DND-41 (cell line): ENCODE measurements at regions not wholly inside any gene's neighbourhood (a gene's known extent, or its start where the extent isn't known, plus 50 kb on each side); places are given as distances from the start of the nearest gene placed in this dataset.

Source experiments
- ATAC-seq: fragments of 200-7000 bp; cut with Tn5 transposase; 3 replicates; pipeline ENCODE4 v1.9.1; 2021; ENCODE audit warnings: low read depth; ENCODE audit not compliant: insufficient read depth
- DNase-seq: peaks from one replicate; pipeline ENCODE4 v3.0.0-alpha.2; 2020
- H2AFZ ChIP-seq: 2 replicates; pipeline ENCODE4 v1.6.0; 2012; ENCODE audit warnings: low read depth, low read length
- H3K27ac ChIP-seq: 2 replicates; pipeline ENCODE4 v1.5.1; 2012; ENCODE audit warnings: low read length, inconsistent platforms
- H3K27me3 ChIP-seq: fragments of 200-600 bp; sonication (generic); 2 replicates; pipeline ENCODE4 v1.6.0; 2012; ENCODE audit warnings: low read length, mild to moderate bottlenecking, inconsistent platforms; ENCODE audit not compliant: insufficient read depth, poor library complexity
- H3K36me3 ChIP-seq: 2 replicates; pipeline ENCODE4 v1.5.1; 2012; ENCODE audit warnings: low read length, inconsistent platforms; ENCODE audit not compliant: insufficient read depth
- H3K4me1 ChIP-seq: 2 replicates; pipeline ENCODE4 v1.5.1; 2012; ENCODE audit warnings: mild to moderate bottlenecking, low read length; ENCODE audit not compliant: insufficient read depth
- H3K4me2 ChIP-seq: 2 replicates; pipeline ENCODE4 v1.6.0; 2012; ENCODE audit warnings: mild to moderate bottlenecking, moderate library complexity, low read length, inconsistent platforms; ENCODE audit not compliant: insufficient read depth
- H3K4me3 ChIP-seq, 2 experiments: fragments of 200-600 bp in 1 of 2; shearing (Covaris generic) in 1 of 2; 2 replicates each; pipeline ENCODE4 v1.5.1; 2012 to 2016; ENCODE audit warnings: inconsistent platforms in 2 of 2, low read length in 2 of 2, mild to moderate bottlenecking in 2 of 2, low read depth in 1 of 2, moderate library complexity in 1 of 2
- H3K79me2 ChIP-seq: 2 replicates; pipeline ENCODE4 v1.6.0; 2012; ENCODE audit warnings: low read length, inconsistent platforms; ENCODE audit not compliant: insufficient read depth
- H3K9ac ChIP-seq: 2 replicates; pipeline ENCODE4 v1.6.0; 2012; ENCODE audit warnings: low read depth, mild to moderate bottlenecking, inconsistent platforms, low read length, moderate library complexity
- H3K9me3 ChIP-seq: 2 replicates; pipeline ENCODE4 v1.5.1; 2012; ENCODE audit warnings: low read length, moderate library complexity, mild to moderate bottlenecking, inconsistent platforms; ENCODE audit not compliant: insufficient read depth, severe bottlenecking
- H4K20me1 ChIP-seq: 2 replicates; pipeline ENCODE4 v1.6.0; 2012; ENCODE audit warnings: low read length; ENCODE audit not compliant: insufficient read depth
- EZH2 ChIP-seq: IDR thresholded peaks from 3 replicates; pipeline ENCODE4 v1.6.1; 2012; ENCODE audit warnings: borderline replicate concordance, low read depth, mild to moderate bottlenecking, moderate library complexity, low read length, inconsistent platforms; ENCODE audit not compliant: severe bottlenecking
- TF ChIP-seq, protein P1 (sequence below): IDR thresholded peaks from 2 replicates; pipeline ENCODE4 v1.5.1; 2012; ENCODE audit warnings: borderline replicate concordance, low read length, moderate library complexity, mild to moderate bottlenecking; ENCODE audit not compliant: poor library complexity, severe bottlenecking; ENCODE audit errors: extremely low read depth

DNA sequence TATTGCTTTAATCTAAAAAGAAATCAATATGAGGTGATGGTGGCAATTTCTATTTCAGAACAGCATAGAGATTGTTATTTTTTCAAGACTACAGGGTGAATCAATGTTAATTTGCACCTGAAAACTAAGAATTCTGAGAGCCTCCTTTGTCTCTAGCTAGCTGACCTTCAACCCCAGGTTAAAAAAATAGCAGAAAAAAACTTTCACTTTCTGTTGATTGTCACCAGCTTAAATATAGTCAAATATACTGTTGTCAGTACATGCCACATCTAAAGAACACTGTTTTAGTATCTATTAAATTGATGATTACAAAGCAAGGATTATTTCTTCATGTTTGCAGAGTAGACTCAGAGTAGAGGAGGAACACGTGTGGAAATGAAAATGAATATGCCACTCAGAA is 1371.4 kb downstream of the MAT2B start:
- no peak overlapping the region for H3K4me3 ChIP-seq

DNA sequence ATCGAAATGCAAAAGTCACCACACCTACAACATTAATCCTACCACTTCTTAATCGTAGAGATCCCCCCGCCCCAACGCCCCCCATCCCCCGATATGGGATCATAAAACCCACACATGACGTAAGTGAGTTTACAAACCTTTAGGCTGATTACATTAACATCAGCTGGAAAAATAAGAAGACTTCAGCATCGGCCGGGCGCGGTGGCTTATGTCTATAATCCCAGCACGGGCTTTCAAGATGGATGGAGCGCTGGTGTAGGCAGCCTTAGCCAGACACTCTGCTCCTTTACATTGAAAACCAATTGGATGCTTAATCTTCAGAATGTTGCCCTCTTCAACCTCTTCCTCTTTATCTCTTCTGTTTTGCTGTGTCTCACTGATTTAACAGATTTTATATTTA is 1376.0 kb downstream of the MAT2B start:
- Histone ChIP-seq H3K27me3 (no peaks in the 10 kb centered on the region), H3K27ac (no peak overlapping the region), H2AFZ (no peak overlapping the region), H3K9ac (no peak overlapping the region), H4K20me1 (no peaks in the 10 kb centered on the region), H3K4me1 (no peaks in the 10 kb centered on the region), H3K4me2 (no peak overlapping the region), H3K9me3 (no peaks in the 10 kb centered on the region), H3K4me3 (no peak overlapping the region), H3K36me3 (no peaks in the 10 kb centered on the region), H3K79me2 (no peaks in the 10 kb centered on the region)
- no peak for TF ChIP-seq EZH2
- TF ChIP-seq, protein P1, sequence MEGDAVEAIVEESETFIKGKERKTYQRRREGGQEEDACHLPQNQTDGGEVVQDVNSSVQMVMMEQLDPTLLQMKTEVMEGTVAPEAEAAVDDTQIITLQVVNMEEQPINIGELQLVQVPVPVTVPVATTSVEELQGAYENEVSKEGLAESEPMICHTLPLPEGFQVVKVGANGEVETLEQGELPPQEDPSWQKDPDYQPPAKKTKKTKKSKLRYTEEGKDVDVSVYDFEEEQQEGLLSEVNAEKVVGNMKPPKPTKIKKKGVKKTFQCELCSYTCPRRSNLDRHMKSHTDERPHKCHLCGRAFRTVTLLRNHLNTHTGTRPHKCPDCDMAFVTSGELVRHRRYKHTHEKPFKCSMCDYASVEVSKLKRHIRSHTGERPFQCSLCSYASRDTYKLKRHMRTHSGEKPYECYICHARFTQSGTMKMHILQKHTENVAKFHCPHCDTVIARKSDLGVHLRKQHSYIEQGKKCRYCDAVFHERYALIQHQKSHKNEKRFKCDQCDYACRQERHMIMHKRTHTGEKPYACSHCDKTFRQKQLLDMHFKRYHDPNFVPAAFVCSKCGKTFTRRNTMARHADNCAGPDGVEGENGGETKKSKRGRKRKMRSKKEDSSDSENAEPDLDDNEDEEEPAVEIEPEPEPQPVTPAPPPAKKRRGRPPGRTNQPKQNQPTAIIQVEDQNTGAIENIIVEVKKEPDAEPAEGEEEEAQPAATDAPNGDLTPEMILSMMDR, result no peak
- ATAC-seq, result no peak
- DNase-seq, result no peak

More for the DNA sequence above, 1371.4 kb downstream of the MAT2B start:
- Histone ChIP-seq H4K20me1 (no peaks in the 10 kb centered on the region), H3K36me3 (no peaks in the 10 kb centered on the region), H3K4me1 (no peaks in the 10 kb centered on the region), H3K4me2 (no peak overlapping the region), H3K27me3 (no peaks in the 10 kb centered on the region), H3K9me3 (no peaks in the 10 kb centered on the region), H3K79me2 (no peaks in the 10 kb centered on the region), H2AFZ (no peak overlapping the region), H3K9ac (no peak overlapping the region), H3K27ac (no peak overlapping the region)
- ATAC-seq (no peak), DNase-seq (no peak)
- TF ChIP-seq EZH2, result no peak
- TF ChIP-seq, protein P1, result no peak

DNA sequence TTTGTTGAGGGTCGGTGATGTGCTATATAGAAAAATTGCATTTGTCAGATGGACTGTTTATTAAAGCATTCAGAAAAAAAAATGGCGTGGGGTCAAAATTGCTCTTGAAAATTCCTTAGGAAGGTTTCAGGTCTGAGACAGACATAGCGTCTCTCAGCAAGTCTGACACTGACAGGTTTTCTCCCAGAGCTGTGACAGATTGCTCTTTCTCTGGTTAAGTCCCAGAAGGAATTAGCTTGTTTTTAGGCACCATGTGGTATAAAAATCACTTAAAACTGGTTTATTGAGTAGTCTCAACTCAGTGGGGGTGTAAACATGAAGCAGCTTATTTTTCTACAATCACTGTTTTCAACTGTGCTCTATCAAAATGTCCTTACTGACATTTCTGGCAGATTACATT is 1379.8 kb downstream of the MAT2B start:
- Histone ChIP-seq H3K4me3 (no peak overlapping the region), H3K27me3 (no peaks in the 10 kb centered on the region), H3K9me3 (no peaks in the 10 kb centered on the region), H3K79me2 (no peaks in the 10 kb centered on the region), H3K36me3 (no peaks in the 10 kb centered on the region), H3K4me1 (no peaks in the 10 kb centered on the region), H3K4me2 (no peak overlapping the region), H3K9ac (no peak overlapping the region), H2AFZ (no peak overlapping the region), H4K20me1 (no peaks in the 10 kb centered on the region), H3K27ac (no peak overlapping the region)
- ATAC-seq (no peak), DNase-seq (no peak)
- TF ChIP-seq, protein P1, result no peak
- no peak for TF ChIP-seq EZH2

DNA sequence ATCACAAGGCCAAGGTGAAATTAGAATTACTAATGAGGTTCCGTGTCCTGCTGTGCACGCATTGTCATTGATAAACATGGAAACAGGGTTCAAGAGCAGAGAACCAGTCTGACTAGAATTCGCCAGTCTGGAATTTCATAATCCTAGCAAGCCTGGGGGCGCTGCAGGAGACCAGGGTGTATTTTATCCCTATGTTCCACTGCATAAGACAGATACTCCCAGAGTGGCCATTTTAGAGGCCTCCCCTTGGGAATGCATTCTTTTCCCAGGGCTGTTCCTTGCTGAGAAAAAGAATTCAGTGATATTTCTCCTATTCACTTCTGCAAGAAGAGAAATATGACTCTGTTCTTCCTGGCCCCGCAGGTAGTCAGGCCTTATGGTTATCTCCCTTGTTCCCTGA is 1387.7 kb downstream of the MAT2B start:
- H2AFZ ChIP-seq, result no peak overlapping the region
- H3K36me3 ChIP-seq, result no peaks in the 10 kb centered on the region
- ATAC-seq (no peak), DNase-seq (no peak)
- H4K20me1 ChIP-seq, result no peaks in the 10 kb centered on the region
- H3K4me3 ChIP-seq, result no peak overlapping the region
- no peaks in the 10 kb centered on the region for H3K4me1 ChIP-seq
- H3K27me3 ChIP-seq, result no peaks in the 10 kb centered on the region
- H3K4me2 ChIP-seq, result no peak overlapping the region
- no peak overlapping the region for H3K9ac ChIP-seq
- no peaks in the 10 kb centered on the region for H3K9me3 ChIP-seq
- no peak overlapping the region for H3K27ac ChIP-seq
- TF ChIP-seq, protein P1, result no peak
- TF ChIP-seq EZH2, result no peak
- H3K79me2 ChIP-seq, result no peaks in the 10 kb centered on the region
